HG03565 (cell line): ENCODE measurements at regions not wholly inside any gene's neighbourhood (a gene's known extent, or its start where the extent isn't known, plus 50 kb on each side); places are given as distances from the start of the nearest gene placed in this dataset.

Experiments
- ATAC-seq: cut with Tn5 transposase; IDR thresholded peaks from one replicate; pipeline ENCODE4 v1.9.1; 2021; ENCODE audit warnings: mild to moderate bottlenecking, moderate library complexity; ENCODE audit not compliant: unreplicated experiment

DNA sequence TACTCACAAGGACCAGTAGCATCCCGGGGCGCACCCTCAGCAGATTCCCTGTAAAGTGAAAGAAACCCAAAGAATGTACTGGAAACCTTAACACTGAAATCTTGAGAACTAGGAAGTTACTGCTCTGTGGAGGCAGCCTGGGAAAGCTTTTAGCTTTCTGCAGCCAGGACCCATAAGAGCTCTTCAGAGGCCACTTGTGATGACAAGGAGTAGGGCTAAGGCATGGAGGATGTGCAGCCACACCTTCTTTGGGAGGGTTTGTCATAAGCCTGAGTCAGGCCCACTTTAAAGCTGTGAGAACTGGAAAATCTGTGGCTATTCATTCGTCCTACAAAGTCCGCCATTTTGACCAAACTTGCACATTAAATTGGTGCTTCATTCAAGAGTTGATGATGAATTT, 291.1 kb upstream of the TLE4 start:
- ATAC-seq = no peak

DNA sequence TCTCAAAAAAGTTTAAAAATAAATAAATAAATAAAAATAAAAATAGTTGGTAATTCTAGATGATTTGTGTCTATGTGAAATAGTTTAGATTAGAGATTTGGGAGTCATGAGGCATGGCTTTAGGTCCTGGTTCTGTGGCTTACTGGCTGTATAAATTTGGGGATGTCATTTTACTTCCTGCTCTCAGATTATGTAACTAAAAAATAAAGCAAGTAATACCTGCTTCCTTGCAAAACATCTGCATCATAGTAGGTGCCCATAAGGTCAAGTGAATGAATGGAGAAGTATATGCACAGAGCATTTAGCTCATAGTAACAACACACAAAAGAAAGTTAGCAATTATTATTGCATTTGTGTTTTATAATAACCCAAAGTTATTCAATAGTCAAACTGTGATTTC, 287.7 kb upstream of the TLE4 start:
- no peak for ATAC-seq

DNA sequence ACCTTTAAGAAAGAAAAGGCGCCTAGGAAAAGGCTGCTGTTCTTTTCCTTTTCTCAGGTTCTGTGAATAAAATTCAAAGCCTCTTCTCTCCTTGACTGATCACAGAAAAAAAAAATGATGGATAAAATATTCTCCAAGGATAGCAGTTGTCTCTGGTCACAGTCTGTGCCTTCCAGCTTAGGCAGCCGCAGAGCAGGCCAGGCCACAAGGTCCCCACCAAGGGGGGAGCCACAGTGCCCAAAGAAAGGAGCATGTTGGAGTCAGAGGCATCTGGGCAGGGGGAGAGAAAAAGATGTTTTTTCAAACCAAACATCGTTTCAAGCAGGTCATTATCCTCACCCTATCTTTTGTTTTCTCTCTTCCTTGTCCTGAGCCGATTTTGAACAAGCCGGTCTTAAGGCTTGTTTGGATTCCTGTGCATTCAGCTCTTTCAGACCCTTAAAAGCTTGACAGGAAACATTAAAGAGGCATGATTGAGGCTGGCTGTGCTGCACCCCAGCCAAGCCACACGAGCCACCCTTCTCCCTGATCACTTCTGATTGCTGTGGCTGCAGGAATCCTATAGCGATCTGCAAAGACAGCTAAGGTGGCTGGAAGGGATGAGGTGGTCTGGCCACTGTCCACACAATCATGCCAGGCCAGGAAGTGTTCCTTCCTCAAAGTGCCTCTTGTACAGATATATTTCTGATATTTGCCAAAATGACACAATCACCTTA, 284.6 kb upstream of the TLE4 start:
- ATAC-seq = no peak

DNA sequence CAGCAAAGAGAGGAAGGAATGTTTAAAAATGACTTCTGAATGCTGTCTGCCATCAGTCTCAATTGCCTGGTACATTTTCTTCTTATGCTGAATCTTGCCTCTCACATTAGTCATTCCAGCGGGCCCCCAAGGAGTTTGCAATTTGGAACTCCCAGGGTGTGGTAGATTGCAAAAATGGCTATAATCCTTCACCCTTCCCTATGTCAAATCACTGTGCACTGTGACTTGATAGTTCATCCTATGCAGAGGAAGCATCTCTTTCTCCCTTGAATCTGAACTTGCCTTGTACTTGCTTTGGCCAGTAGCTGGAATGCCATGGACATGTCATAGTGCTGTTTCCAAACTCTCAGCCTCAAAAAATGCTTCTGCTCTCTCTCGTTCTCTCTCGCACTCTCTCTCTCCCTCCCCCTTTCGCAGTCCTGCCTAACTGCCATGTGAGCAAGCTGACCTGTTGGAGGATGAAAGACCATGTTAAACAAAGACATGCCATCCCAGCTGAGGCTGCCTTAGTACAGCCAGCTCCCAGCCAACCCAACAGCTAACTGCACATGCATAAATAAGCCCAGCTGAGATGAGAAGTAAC, 284.0 kb upstream of the TLE4 start:
- no peak for ATAC-seq

DNA sequence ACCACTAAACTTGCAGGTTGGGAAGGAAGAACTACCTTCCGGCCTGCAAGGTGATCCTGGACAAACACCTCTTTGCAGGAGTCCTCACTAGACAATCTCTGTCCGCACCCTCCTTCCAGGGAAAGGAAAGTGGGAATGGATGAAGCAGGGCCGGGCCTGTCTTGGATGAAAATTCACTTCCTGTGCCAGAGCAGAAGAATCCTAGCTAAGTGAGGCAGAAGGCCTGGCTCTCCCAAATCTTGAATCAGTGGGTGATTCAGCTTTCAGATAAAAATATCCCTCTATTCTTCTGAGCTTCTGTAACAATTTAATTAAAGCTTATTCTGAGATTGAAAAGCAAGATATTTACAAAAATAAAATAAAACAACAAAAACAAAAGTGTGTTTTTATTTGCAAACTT, 281.9 kb upstream of the TLE4 start:
- ATAC-seq = no peak

DNA sequence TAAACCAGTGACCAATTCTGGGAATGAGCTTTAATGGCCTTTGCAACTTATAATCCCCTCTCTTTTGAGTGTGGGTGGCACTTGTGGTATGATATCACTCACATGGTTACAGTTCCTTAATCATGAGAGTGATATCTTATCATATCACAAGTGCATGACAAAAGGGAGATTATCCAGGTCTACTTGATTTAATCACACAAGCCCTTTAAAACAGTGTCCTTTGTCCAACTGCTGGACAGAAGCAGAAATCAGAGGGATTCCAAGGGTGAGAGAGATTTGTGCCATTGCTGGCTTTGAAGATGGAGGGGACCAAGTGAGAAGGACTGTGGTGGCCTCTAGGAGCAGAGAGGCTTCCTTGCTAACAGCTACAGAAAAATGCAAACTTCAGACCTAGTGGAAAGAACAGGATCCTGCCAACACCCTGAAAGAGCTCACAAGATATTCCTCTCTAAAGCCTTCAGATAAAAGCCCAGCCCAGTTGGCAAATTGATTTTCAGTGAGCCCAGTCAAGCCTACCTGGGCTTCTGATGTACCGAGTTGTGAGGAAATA, 279.0 kb upstream of the TLE4 start:
- no peak for ATAC-seq

DNA sequence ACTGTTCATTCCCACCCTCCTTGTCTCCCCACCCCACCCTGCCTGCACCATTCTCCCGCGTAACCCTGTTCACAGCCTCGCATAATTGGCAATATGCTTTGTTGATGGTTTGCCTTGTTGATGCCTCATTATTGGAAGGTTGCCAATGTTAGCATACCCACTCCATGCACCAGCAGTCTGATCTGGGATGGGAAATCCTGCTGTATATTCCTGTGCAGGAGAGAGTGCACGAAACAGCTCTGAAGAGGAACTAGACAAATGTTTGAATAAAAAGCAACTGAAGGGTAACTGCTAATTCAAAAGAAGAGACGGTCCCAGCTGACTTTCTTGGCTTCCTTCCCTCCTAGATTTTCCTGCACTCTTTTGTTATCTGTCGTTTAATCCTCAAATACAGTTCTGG, 271.7 kb upstream of the TLE4 start:
- no peak for ATAC-seq

DNA sequence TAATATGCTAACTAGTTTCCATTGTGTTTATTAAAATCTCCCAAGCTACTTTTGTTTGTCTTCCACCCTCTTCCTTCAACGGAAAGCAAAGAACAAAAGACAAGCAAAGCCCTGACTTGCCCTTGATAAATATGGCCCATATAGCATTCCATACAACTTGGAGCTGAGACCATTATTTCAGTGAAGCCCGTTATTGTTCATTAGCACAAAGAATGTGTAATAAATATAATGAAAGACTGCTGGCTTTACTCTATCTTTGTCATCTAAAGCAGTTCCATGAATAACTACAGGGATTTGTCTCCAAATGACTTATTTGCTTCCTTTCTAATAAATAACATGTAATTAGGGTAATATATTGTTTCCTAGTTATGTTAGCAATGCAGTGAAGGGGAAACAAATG, 270.7 kb upstream of the TLE4 start:
- no peak for ATAC-seq

DNA sequence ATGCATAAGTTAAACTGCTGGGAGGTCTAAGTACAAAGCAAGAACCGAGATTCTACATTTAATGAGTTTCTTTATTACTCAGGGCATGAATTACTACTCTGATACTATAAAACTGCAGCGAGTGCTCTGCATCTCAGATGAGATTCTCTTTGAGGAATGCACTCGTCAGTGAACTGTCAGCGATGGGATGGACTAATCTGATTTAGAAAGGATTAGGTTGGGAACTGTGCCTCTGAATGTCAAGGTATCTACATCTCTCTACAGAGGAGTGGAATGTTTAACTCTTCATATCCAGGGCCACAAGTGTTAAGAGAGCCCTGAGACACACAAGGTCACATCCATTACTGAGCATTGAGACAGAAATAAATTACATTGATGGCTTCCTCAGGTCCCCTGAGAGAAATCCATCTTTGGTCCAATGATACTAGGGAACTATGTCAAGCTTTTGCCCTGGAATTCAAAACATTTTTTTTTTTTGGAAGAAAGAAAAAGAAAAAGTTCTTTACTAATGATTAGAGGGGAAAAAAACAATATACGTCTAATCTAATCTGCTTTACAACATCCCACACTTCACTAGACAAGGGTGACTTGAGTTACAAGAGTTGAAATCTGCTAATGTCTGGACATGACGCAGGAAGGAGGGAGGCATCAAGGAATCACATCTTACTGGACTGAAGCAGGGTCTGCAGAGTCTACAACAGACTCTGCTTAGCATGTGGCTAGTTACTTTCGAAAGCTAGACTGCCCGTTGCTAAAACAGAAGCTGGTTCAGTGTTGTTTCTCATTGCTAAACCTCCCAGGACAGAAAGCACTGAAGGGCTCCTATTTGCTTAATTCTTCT, 270.0 kb upstream of the TLE4 start:
- ATAC-seq = no peak

DNA sequence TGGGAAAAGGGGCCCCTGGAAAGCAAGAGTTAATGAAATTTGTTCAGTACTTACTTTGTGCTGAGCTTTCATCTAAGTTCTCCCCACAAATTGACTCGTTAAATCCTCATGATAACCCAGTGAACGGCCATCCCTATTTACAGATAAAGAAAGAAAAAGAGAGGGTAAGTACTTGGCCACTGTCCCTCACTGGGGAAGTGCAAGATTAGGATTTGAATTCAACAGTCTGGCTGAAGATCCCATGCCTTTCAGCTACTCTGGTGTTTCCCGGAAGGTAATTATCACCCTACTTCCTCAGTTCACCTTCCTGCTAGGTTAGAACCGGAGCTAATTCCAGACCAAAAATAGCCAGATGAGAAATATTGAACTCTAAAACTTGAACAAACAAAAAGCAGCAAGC, 269.2 kb upstream of the TLE4 start:
- ATAC-seq = no peak

DNA sequence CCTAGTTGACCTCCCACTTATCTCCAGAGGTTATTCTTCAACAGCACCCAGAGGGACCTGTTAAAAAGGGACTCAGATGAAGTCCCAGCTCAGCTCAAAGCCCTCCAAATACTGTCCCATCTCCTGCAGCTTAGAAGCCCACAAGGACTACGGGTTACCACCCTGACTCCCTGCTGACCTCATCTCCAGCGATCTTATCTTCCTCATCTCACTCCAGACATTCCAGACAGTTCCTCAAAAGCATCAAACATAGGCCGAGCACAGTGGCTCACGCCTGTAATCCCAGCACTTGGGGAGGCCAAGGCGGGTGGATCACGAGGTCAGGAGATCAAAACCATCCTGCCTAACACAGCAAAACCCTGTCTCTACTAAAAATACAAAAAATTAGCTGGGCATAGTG, 263.8 kb upstream of the TLE4 start:
- ATAC-seq = no peak

DNA sequence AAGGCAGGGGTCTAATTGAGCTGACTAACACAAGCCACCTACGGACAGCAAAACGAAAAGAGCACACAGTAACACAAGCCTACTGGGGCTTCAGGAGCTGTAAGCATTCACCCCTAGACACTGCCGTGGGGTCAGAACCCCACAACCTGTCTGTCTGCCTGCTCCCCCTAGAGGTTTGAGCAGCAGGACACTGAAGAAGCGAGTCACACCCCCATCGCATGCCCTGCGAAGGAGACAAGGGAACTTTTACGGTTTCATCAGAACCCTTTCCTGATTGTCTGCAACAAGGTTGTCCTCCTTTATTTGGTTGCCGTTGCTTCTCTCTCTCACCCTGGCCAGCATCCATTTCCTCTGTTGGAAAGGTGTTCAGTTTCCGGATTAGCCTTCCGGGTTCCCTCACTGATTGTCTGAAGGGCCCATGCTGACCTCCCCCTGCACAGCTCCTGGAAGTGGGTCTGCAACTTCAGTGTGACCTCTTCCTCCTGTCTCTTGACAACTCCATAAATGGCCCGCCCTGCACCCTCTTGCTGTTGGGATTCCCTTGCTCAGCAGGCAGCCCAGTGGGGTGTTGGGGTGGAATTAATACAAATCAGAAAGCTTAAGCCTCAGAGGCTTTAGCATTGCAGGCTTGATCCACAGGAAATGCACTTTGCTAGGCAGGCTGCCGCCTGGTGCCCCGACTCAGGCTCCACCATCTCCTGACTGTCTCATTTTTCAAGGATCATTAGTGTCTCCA, 258.9 kb upstream of the TLE4 start:
- ATAC-seq = no peak

DNA sequence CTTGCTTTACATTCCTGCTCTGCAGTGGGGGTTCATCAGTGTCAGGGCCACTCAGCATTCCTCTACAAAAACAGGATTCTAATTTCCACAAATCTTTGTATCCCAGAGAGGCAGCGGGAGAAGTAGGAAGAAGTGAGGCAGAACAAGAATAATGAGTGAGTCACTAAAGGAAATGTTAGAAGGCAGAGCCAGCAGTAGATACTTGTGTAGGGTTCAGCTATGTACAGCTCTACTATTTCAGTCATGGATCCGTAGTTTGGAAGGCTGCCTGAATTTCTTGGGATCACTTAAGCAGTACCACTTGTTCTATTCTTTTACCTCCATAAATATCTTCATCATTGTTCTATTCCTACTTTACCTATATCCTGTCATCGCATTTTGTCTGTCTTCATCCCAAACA, 246.3 kb upstream of the TLE4 start:
- no peak for ATAC-seq

DNA sequence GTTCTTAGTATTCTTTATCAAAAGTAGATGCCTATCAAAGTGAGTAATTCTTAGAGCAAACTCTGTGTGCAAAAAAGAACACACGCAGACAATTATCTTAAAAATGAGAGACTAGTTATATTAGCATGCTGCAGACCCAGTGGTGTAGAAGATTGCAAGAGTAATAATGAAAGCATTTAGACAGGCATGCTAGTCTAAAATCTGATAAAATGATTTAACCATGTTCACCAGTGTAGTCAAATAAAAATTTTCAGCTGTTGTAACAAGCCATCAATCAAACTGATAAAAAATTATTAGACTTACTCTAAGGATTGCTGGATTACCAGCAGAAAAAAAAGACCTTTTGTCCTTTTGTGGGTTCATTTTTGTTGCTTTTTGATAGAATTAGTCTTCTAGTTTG, 241.9 kb upstream of the TLE4 start:
- ATAC-seq = no peak

DNA sequence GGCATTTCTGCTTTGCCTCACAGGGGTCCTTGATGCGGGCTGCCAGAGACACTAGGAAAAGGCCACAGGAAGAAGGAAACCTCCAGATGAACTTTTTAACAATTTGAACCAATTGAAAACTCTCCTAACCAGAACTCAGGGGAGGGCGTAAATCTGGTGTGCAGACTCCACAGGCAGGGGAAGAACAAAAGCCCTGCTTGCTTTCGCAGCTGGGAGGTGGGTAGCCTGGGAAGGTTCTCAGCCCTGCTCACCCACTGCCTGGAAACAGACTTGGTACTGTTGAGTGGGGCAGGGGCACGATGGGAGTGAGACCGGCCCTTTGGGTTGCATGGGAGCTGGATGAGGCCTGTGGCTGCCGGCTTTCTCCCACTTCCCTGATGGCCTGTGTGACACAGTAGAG, 237.8 kb upstream of the TLE4 start:
- ATAC-seq = no peak

DNA sequence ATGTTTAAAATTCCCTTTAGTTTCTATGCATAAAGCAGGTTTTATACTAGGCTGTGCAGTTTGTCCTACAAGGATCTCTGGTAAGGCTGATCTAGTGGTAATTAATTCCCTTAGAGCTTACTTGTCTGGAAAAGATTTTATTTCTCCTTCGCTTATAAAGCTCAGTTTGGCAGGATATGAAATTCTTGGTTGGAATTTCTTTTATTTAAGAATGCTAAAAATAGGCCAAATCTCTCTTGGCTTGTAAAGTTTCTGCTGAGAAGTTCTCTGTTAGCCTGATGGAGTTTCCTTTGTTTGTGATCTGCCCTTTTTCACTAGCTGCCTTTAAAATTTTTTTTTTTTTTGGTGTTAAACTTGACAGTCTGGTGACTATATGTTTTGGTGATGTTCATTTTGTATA, 237.1 kb upstream of the TLE4 start:
- no peak for ATAC-seq

DNA sequence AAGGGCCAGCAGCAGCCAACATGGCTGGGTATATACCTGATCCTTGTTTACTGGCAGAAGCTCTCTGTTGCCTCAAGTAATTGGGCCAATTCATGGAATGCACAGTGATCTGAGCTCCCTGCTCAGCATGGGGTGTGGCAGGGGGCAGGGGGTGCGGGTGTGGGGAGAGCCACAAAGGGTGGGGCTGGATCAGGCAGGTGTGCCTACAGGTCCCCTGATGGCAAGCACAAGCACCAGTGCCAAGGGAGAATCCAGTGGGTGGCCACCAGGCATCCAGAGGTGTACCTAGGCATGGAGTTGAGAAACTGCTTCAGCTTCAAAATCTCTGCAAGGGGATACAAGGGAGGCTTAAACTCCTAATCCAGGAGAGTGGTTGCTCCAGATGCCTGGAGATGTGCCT, 235.8 kb upstream of the TLE4 start:
- ATAC-seq = no peak

DNA sequence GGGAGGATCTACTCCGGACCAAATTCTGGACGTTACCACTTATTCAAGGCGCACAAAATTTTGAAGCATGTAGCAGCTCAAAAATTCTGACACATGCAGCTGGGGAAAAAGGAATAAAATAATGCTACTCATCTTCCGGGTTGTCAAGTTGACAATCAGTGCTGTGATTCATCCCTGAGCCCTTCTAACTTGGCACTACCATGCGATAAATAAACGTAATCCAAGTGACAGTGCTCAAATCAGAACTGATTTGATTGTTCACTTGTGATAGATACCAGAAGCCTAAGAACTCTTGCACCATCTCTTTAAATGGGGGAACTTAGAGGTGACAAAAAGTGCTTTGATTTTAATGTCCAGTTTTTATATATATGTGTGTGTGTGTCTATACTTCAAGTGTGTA, 230.2 kb upstream of the TLE4 start:
- ATAC-seq = no peak

DNA sequence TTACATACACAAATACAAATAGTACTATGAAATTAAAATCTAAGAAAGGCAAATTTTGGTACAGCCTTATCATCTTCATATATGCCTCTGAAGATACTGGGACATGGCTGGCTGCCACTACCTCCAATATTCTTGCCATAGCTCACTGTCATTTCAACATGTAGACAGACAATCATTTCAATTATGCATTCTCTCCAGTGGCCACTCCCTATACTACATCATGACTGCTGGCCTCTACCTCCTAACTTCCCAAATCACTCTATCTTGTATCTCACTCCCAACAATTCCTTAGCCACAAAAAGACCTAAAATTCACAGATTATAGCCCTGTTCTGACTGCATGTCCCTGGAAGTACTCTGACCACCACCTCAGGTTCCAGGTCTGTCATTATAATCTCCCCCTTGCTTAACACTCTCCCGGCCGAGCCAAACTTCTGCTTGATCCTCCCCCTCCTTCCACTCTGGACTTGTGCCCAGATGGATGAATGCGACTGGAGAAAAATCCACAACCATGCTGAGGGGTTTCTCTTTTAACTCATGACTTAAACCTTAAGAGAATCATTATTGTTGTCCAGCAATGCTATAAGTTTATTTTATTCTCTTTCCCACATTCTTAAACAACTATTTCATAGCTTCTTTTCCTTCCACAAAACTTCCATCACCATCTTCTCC, 225.3 kb upstream of the TLE4 start:
- no peak for ATAC-seq

DNA sequence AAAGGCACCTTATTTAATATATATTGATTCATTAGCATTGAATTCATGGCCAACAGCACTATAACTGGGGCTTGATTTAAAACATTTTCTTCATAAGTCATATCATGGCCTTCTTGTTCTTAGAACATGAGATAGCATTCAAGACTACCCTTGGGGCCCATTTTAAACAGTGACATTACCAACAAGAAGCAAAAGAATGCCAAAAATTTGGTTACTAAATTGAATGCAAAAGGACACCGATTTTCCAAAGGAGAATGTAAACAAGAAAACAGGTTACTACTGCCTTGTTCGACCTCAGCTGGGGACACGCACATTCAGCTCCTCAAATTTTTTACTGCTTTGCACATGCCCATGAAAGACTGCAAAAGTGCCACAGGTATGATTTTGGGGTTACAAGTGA, 219.4 kb upstream of the TLE4 start:
- ATAC-seq = no peak
